GM23338 (cell line): ENCODE measurements at regions not wholly inside any gene's neighbourhood (a gene's known extent, or its start where the extent isn't known, plus 50 kb on each side); places are given as distances from the start of the nearest gene placed in this dataset.

Experiments used
- ATAC-seq: fragments of 200-7000 bp; cut with Tn5 transposase; 3 replicates; pipeline ENCODE4 v1.9.1; 2020
- DNase-seq: peaks from one replicate; pipeline ENCODE4 v3.0.0-alpha.2; 2015; ENCODE audit warnings: low spot score
- H2AFZ ChIP-seq: fragments of 200-600 bp; sonication (generic); 2 replicates; pipeline ENCODE4 v1.8.0; 2016; ENCODE audit warnings: antibody characterized with exemption, mild to moderate bottlenecking, moderate library complexity
- H3F3A ChIP-seq: fragments of 200-600 bp; sonication (generic); replicated peaks from 2 replicates; pipeline ENCODE4 v1.8.0; 2017; ENCODE audit warnings: antibody characterized with exemption, mixed run types, low read depth
- H3K27ac ChIP-seq: fragments of 200-600 bp; sonication (generic); 2 replicates; pipeline ENCODE4 v1.6.1; 2016; ENCODE audit warnings: low read depth
- H3K27me3 ChIP-seq: fragments of 200-600 bp; sonication (generic); 2 replicates; pipeline ENCODE4 v1.8.0; 2016; ENCODE audit warnings: mild to moderate bottlenecking, mixed run types, moderate library complexity; ENCODE audit not compliant: insufficient read depth
- H3K36me3 ChIP-seq: fragments of 200-600 bp; sonication (generic); 2 replicates; pipeline ENCODE4 v1.8.0; 2016; ENCODE audit warnings: mild to moderate bottlenecking; ENCODE audit not compliant: insufficient read depth
- H3K4me1 ChIP-seq: fragments of 200-600 bp; sonication (generic); 2 replicates; pipeline ENCODE4 v1.8.0; 2016; ENCODE audit warnings: mild to moderate bottlenecking, moderate library complexity; ENCODE audit not compliant: insufficient read depth
- H3K4me2 ChIP-seq: fragments of 200-600 bp; sonication (generic); 2 replicates; pipeline ENCODE4 v1.7.1; 2017; ENCODE audit warnings: mixed run types
- H3K4me3 ChIP-seq: fragments of 200-600 bp; sonication (generic); 2 replicates; pipeline ENCODE4 v1.6.1; 2016; ENCODE audit warnings: mixed run types
- H3K79me2 ChIP-seq: fragments of 200-600 bp; sonication (generic); replicated peaks from 2 replicates; pipeline ENCODE4 v1.8.0; 2017; ENCODE audit warnings: mild to moderate bottlenecking; ENCODE audit not compliant: insufficient read depth
- H3K9me2 ChIP-seq: fragments of 200-600 bp; sonication (generic); 2 replicates; pipeline ENCODE4 v1.8.0; 2017; ENCODE audit not compliant: insufficient read depth
- H4K20me1 ChIP-seq: fragments of 200-600 bp; sonication (generic); replicated peaks from 2 replicates; pipeline ENCODE4 v1.8.0; 2017; ENCODE audit warnings: mild to moderate bottlenecking; ENCODE audit not compliant: insufficient read depth
- H3K27ac Mint-ChIP-seq: 2 replicates; pipeline ENCODE4 v1.8.0; 2020; ENCODE audit warnings: inconsistent platforms, mild to moderate bottlenecking, moderate library complexity, mixed read lengths
- H3K27me3 Mint-ChIP-seq: 3 replicates; pipeline ENCODE4 v1.8.0; 2022; ENCODE audit warnings: low read depth, mild to moderate bottlenecking, moderate library complexity, mixed read lengths, inconsistent platforms; ENCODE audit not compliant: insufficient read depth, poor library complexity
- H3K36me3 Mint-ChIP-seq: 3 replicates; pipeline ENCODE4 v1.8.0; 2021; ENCODE audit warnings: low read depth, mild to moderate bottlenecking, inconsistent platforms, moderate library complexity, mixed read lengths
- H3K4me1 Mint-ChIP-seq: 3 replicates; pipeline ENCODE4 v1.8.0; 2020; ENCODE audit warnings: mild to moderate bottlenecking, inconsistent platforms, mixed read lengths
- H3K4me3 Mint-ChIP-seq: 3 replicates; pipeline ENCODE4 v1.8.0; 2021; ENCODE audit warnings: moderate library complexity, mild to moderate bottlenecking, inconsistent platforms, mixed read lengths
- H3K9me3 Mint-ChIP-seq: 3 replicates; pipeline ENCODE4 v1.8.0; 2020; ENCODE audit warnings: moderate library complexity, mild to moderate bottlenecking, inconsistent platforms, mixed read lengths
- CREB1 ChIP-seq: fragments of 250-450 bp; sonication (Bioruptor Pico); IDR thresholded peaks from 2 replicates; pipeline ENCODE4 v1.5.0; 2020; ENCODE audit warnings: low read depth, mild to moderate bottlenecking, moderate library complexity
- EZH2 ChIP-seq: fragments of 200-600 bp; sonication (generic); IDR thresholded peaks from one replicate; pipeline ENCODE4 v1.8.0; 2017; ENCODE audit warnings: antibody characterized with exemption, mild to moderate bottlenecking, low read depth; ENCODE audit not compliant: unreplicated experiment
- JUNB ChIP-seq: IDR thresholded peaks from one replicate; pipeline ENCODE4 v1.6.1; 2016; ENCODE audit warnings: antibody characterized with exemption; ENCODE audit not compliant: unreplicated experiment
- NANOG ChIP-seq: IDR thresholded peaks from 2 replicates; pipeline ENCODE4 v1.6.1; 2016; ENCODE audit warnings: antibody characterized with exemption, borderline replicate concordance
- POLR2AphosphoS5 ChIP-seq: IDR thresholded peaks from 2 replicates; pipeline ENCODE4 v1.6.1; 2016; ENCODE audit warnings: antibody characterized with exemption, low read depth
- STAT1 ChIP-seq: IDR thresholded peaks from one replicate; pipeline ENCODE4 v1.6.1; 2016; ENCODE audit warnings: antibody characterized with exemption; ENCODE audit not compliant: unreplicated experiment
- ZNF114 ChIP-seq: fragments of 250-450 bp; sonication (Bioruptor Pico); IDR thresholded peaks from 2 replicates; pipeline ENCODE4 v1.5.0; 2020; ENCODE audit warnings: mild to moderate bottlenecking, moderate library complexity
- ZNF331 ChIP-seq: fragments of 250-450 bp; sonication (Bioruptor Pico); IDR thresholded peaks from 2 replicates; pipeline ENCODE4 v1.5.0; 2020; ENCODE audit warnings: low read depth, mild to moderate bottlenecking, moderate library complexity
- ZNF462 ChIP-seq: fragments of 250-450 bp; sonication (Bioruptor Pico); IDR thresholded peaks from 2 replicates; pipeline ENCODE4 v1.5.0; 2020; ENCODE audit warnings: mild to moderate bottlenecking, moderate library complexity

- H3K4me3 ChIP-seq, result no peak overlapping the region
- no peak overlapping the region for H3K27ac ChIP-seq
- H3K27me3 Mint-ChIP-seq, result peaks cover 14% of the 10 kb centered on the region
- TF ChIP-seq STAT1 (no peak), ZNF114 (no peak), POLR2AphosphoS5 (no peak), ZNF462 (CRISPR knock-in tag) (no peak), NANOG (no peak), JUNB (no peak), ZNF331 (CRISPR knock-in tag) (no peak), EZH2 (no peak), CREB1 (no peak)
- H3K4me1 ChIP-seq, result no peaks in the 10 kb centered on the region
- DNase-seq, result no peak
- no peaks in the 10 kb centered on the region for H4K20me1 ChIP-seq
- H3K27me3 ChIP-seq, result no peaks in the 10 kb centered on the region
- H2AFZ ChIP-seq, result no peak overlapping the region
- no peak overlapping the region for H3K4me2 ChIP-seq
- H3K9me2 ChIP-seq, result no peaks in the 10 kb centered on the region
- no peaks in the 10 kb centered on the region for H3K36me3 ChIP-seq
- no peaks in the 10 kb centered on the region for H3K79me2 ChIP-seq
- ATAC-seq, result no peak
- no peaks in the 10 kb centered on the region; the same call in 1 of the 3 replicates for H3K9me3 Mint-ChIP-seq
- H3K4me1 Mint-ChIP-seq, result no peaks in the 10 kb centered on the region; the same call in 2 of the 3 replicates
- no peak overlapping the region for H3K27ac Mint-ChIP-seq
- no peak overlapping the region for H3K4me3 Mint-ChIP-seq
- H3K36me3 Mint-ChIP-seq, result no peaks in the 10 kb centered on the region; the same call in 2 of the 3 replicates
- H3F3A ChIP-seq, result no peaks in the 10 kb centered on the region
Observed at GRCh38 chr4:8694226-8694625, 101.7 kb downstream of the CPZ start.
